MCF 10A (cell line): ENCODE measurements at regions not wholly inside any gene's neighbourhood (a gene's known extent, or its start where the extent isn't known, plus 50 kb on each side); places are given as distances from the start of the nearest gene placed in this dataset.

Experiments used
- BruUV-seq: library from RNA; stranded (reverse); fragments of 400-500 nt; replicated peaks from 2 replicates; lab custom pipeline; 2021; lab: Mats Ljungman, UMichigan
- CTCF ChIA-PET: fragments of 300-600 bp; sonication (Branson Sonifier 250); formaldehyde crosslinking; extraction: SDS; loops from one replicate; lab custom pipeline; 2021; ENCODE audit warnings: antibody characterized with exemption, inconsistent platforms; lab: Yijun Ruan, JAX
- POLR2A ChIA-PET: fragments of 300-600, 350-650 bp; sonication (Branson Sonifier 250); formaldehyde crosslinking; extraction: SDS; loops from one replicate; lab custom pipeline; 2020; ENCODE audit warnings: antibody characterized with exemption, inconsistent platforms; lab: Yijun Ruan, JAX
- DNase-seq: peaks from one replicate; pipeline ENCODE4 v3.0.0-alpha.2; 2018; ENCODE audit not compliant: unreplicated experiment
- H3K27ac Mint-ChIP-seq: one replicate; pipeline ENCODE4 v1.8.0; 2022; ENCODE audit warnings: mild to moderate bottlenecking, low read depth, mixed read lengths; ENCODE audit not compliant: unreplicated experiment
- H3K27me3 Mint-ChIP-seq: one replicate; pipeline ENCODE4 v1.8.0; 2022; ENCODE audit warnings: mixed read lengths; ENCODE audit not compliant: insufficient read depth, unreplicated experiment
- H3K36me3 Mint-ChIP-seq: one replicate; pipeline ENCODE4 v1.8.0; 2022; ENCODE audit warnings: mild to moderate bottlenecking, moderate library complexity, mixed read lengths; ENCODE audit not compliant: insufficient read depth, unreplicated experiment
- H3K4me1 Mint-ChIP-seq: one replicate; pipeline ENCODE4 v1.8.0; 2022; ENCODE audit warnings: mixed read lengths; ENCODE audit not compliant: insufficient read depth, unreplicated experiment
- H3K4me3 Mint-ChIP-seq: one replicate; pipeline ENCODE4 v1.8.0; 2022; ENCODE audit warnings: mild to moderate bottlenecking, moderate library complexity, mixed read lengths; ENCODE audit not compliant: unreplicated experiment
- H3K9me3 Mint-ChIP-seq: one replicate; pipeline ENCODE4 v1.8.0; 2022; ENCODE audit warnings: mixed read lengths; ENCODE audit not compliant: unreplicated experiment
- CTCF ChIP-seq: fragments of 200-600 bp; IDR thresholded peaks from one replicate; pipeline ENCODE4 v1.8.0; 2022; ENCODE audit warnings: antibody characterized with exemption, mild to moderate bottlenecking; ENCODE audit not compliant: unreplicated experiment
- intact Hi-C: fragments of 100-400 bp; cut with micrococcal nuclease; formaldehyde crosslinking; loops from 2 replicates; pipeline ENCODE4 v1.14.1; 2022

GRCh38 chr6:121748850-121749249 is 313.4 kb downstream of the GJA1 start:
- no peaks in the 10 kb centered on the region for H3K27me3 Mint-ChIP-seq
- intact Hi-C loops: no loop called here
- ChIA-PET CTCF (interaction anchor here (0.5 to 0.9 kb wide), 2 partner anchors 14 to 592 kb away, joined by 3 read pairs; no protein-coding TSS in a partner anchor), POLR2A (interaction anchor here (0.8 to 1.3 kb wide), 3 partner anchors 9 to 15 kb away, joined by 3 to 4 read pairs (median 4); no protein-coding TSS in a partner anchor)
- no peak overlapping the region for H3K4me3 Mint-ChIP-seq
- TF ChIP-seq CTCF: no peak
- H3K9me3 Mint-ChIP-seq: no peaks in the 10 kb centered on the region
- H3K4me1 Mint-ChIP-seq: peaks cover 11% of the 10 kb centered on the region
- H3K27ac Mint-ChIP-seq: no peak overlapping the region
- BruUV-seq: no TSS peak
- no peak for DNase-seq
- H3K36me3 Mint-ChIP-seq: no peaks in the 10 kb centered on the region

DNA sequence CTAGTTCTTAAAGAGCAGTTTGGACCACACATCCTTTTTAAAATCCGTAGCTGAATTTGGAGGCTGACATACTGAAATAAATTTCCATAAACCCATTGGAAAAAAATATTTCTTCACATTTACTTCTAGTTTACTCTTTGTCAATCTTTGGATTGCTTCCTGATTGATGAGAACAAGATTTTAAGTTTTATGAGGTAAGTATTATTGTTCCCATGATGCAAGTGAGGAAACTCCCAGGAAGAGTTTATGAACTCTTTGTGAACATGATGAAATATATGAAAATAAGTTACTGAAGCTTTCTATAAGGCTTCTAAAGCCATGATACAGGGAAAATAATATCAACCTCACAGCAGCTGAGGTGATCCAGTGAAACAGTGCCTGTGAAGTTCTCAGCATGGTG is 320.0 kb downstream of the GJA1 start:
- intact Hi-C loops: no loop called here

DNA sequence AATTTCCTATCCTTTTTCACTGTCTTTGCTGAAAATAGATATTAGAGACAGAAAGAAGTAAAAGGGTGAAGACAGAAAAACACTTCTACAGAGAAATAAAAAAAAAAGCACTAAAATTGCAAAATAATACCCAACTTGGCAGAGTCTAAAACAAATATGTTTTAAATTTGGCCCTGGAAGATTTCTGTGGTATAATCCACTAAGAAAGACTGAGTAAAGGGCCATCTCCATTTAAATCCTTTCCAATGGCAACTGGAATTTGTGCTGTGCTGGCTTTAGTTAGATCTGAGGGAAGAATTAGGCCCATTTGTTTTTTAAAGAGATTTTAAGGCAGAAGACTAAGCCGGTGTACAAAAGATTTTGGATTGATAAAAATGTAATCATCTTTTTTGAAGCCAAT is 321.2 kb downstream of the GJA1 start:
- CTCF ChIA-PET: no interaction called here
- POLR2A ChIA-PET: no interaction called here

More for the DNA sequence above, 320.0 kb downstream of the GJA1 start:
- TF ChIP-seq CTCF: no peak
- DNase-seq: no peak
- no peaks in the 10 kb centered on the region for H3K9me3 Mint-ChIP-seq
- no TSS peak for BruUV-seq
- no peaks in the 10 kb centered on the region for H3K4me1 Mint-ChIP-seq
- no peak overlapping the region for H3K4me3 Mint-ChIP-seq
- CTCF ChIA-PET: interaction anchor here (0.7 kb wide), 2 partner anchors 101 to 278 kb away, joined by 4 read pairs; no protein-coding TSS in a partner anchor
- no peak overlapping the region for H3K27ac Mint-ChIP-seq
- no peaks in the 10 kb centered on the region for H3K27me3 Mint-ChIP-seq
- no peaks in the 10 kb centered on the region for H3K36me3 Mint-ChIP-seq
- POLR2A ChIA-PET: interaction anchor here (0.6 kb wide), 1 partner anchor 1579 kb away, joined by 3 read pairs; no protein-coding TSS in a partner anchor

DNA sequence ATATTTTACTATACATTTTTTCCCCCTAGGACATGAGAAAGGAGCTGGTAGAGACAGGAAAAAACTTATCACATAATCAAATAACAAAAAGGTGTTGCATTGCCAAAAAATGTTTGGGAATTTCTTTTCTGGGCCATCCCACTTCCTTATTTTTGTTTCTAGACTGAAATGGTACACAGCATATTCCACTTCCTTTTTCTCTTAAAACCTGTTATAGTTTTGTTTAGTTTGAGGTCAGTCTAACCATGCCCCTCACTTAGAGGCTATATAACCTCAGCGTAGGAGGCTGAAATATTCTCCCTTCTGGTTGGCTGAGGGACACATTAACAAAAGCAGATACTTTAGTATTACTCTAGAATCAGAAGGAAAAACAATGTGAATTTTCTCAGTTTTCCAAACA is 323.9 kb downstream of the GJA1 start:
- CTCF ChIA-PET: interaction anchor here (1.5 kb wide), 1 partner anchor 12 kb away, joined by 4 read pairs; no protein-coding TSS in a partner anchor
- Mint-ChIP-seq H3K36me3 (no peaks in the 10 kb centered on the region), H3K9me3 (peaks cover 8% of the 10 kb centered on the region), H3K4me1 (no peaks in the 10 kb centered on the region), H3K27ac (no peak overlapping the region), H3K4me3 (no peak overlapping the region), H3K27me3 (no peaks in the 10 kb centered on the region)
- intact Hi-C loops: no loop called here
- DNase-seq: no peak
- BruUV-seq: no TSS peak
- POLR2A ChIA-PET: interaction anchor here (0.6 to 1.3 kb wide), 4 partner anchors 11 to 402 kb away, joined by 3 to 4 read pairs (median 4); no protein-coding TSS in a partner anchor
- no peak for TF ChIP-seq CTCF

More for the DNA sequence above, 321.2 kb downstream of the GJA1 start:
- Mint-ChIP-seq H3K36me3 (no peaks in the 10 kb centered on the region), H3K9me3 (peaks cover 4% of the 10 kb centered on the region), H3K27me3 (no peaks in the 10 kb centered on the region), H3K27ac (no peak overlapping the region), H3K4me1 (no peaks in the 10 kb centered on the region), H3K4me3 (no peak overlapping the region)
- BruUV-seq: no TSS peak
- no peak for TF ChIP-seq CTCF
- DNase-seq: no peak
- intact Hi-C loops: no loop called here
